Peyer's patch (tissue), 4 donors: ENCODE measurements at regions not wholly inside any gene's neighbourhood (a gene's known extent, or its start where the extent isn't known, plus 50 kb on each side); places are given as distances from the start of the nearest gene placed in this dataset.
"Not testable (repeated sequence)": the region's sequence is repeated elsewhere in the genome, so short reads cannot be mapped to it uniquely, and the experiment has no call there.

ENCODE experiments used
- DNase-seq, 3 donors: peaks; one replicate each; pipeline ENCODE4 v3.0.0-alpha.2; 2017 to 2019
- H3K27ac ChIP-seq, 4 donors: fragments of 200-600 bp; sonication (generic); one replicate each; pipeline ENCODE4 v1.5.1; 2016 to 2019
- H3K27me3 ChIP-seq, 2 donors: fragments of 200-600 bp; sonication (generic); one replicate each; pipeline ENCODE4 v1.5.1; 2019
- H3K36me3 ChIP-seq, 3 donors: fragments of 200-600 bp; sonication (generic); one replicate each; pipeline ENCODE4 v1.5.1; 2016 to 2019
- H3K4me1 ChIP-seq, 4 donors: fragments of 200-600 bp; sonication (generic); one replicate each; pipeline ENCODE4 v1.5.1; 2016 to 2019
- H3K4me3 ChIP-seq, 4 donors: fragments of 200-600 bp; sonication (generic); 1 replicate in 3 of 4; 2 replicates in 1 of 4; pipeline ENCODE4 v1.5.1; 2016 to 2019; ENCODE audit warnings: mild to moderate bottlenecking in 1 of 4
- H3K9me3 ChIP-seq, 4 donors: fragments of 200-600 bp; sonication (generic); one replicate each; pipeline ENCODE4 v1.5.1; 2016 to 2019; ENCODE audit warnings: mild to moderate bottlenecking in 1 of 4
- POLR2A ChIP-seq, 2 donors: fragments of 450-650 bp; IDR thresholded peaks; one replicate each; pipeline ENCODE4 v1.5.1; 2017; ENCODE audit warnings: antibody characterized with exemption in 2 of 2, mild to moderate bottlenecking in 2 of 2, moderate library complexity in 2 of 2
- TF ChIP-seq, protein P1 (sequence below), 6 experiments: fragments of 450-650 bp in 4 of 6; fragments of 200-600 bp in 2 of 6; sonication (generic) in 1 of 6; IDR thresholded peaks; one replicate each; pipeline ENCODE4 v1.5.1; 2017 to 2019; ENCODE audit warnings: antibody characterized with exemption in 6 of 6, mild to moderate bottlenecking in 3 of 6, moderate library complexity in 1 of 6

GRCh38 chr6:16885411-16886160 lies 124.3 kb upstream of the ATXN1 start:
- Histone ChIP-seq H3K4me1 (no peaks in the 10 kb centered on the region), H3K27me3 (no peaks in the 10 kb centered on the region), H3K27ac (no peak overlapping the region), H3K36me3 (no peaks in the 10 kb centered on the region), H3K9me3 (no peaks in the 10 kb centered on the region), H3K4me3 (no peak overlapping the region)
- TF ChIP-seq, protein P1, sequence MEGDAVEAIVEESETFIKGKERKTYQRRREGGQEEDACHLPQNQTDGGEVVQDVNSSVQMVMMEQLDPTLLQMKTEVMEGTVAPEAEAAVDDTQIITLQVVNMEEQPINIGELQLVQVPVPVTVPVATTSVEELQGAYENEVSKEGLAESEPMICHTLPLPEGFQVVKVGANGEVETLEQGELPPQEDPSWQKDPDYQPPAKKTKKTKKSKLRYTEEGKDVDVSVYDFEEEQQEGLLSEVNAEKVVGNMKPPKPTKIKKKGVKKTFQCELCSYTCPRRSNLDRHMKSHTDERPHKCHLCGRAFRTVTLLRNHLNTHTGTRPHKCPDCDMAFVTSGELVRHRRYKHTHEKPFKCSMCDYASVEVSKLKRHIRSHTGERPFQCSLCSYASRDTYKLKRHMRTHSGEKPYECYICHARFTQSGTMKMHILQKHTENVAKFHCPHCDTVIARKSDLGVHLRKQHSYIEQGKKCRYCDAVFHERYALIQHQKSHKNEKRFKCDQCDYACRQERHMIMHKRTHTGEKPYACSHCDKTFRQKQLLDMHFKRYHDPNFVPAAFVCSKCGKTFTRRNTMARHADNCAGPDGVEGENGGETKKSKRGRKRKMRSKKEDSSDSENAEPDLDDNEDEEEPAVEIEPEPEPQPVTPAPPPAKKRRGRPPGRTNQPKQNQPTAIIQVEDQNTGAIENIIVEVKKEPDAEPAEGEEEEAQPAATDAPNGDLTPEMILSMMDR (IDR thresholded peaks at IDR 0.05) = no peak
- no peak for TF ChIP-seq POLR2A (IDR thresholded peaks at IDR 0.05)
- no peak for DNase-seq

- no peaks in the 10 kb centered on the region for H3K9me3 ChIP-seq
- no peak overlapping the region for H3K27ac ChIP-seq
- no peak overlapping the region for H3K4me3 ChIP-seq
- no peaks in the 10 kb centered on the region for H3K36me3 ChIP-seq
- no peaks in the 10 kb centered on the region for H3K27me3 ChIP-seq
- DNase-seq = no peak
- H3K4me1 ChIP-seq = no peaks in the 10 kb centered on the region
- TF ChIP-seq, protein P1 (IDR thresholded peaks at IDR 0.05) = no peak
- no peak for TF ChIP-seq POLR2A (IDR thresholded peaks at IDR 0.05)
Observed at GRCh38 chr6:16884526-16884925, 123.3 kb upstream of the ATXN1 start.

- Histone ChIP-seq H3K9me3 (no peaks in the 10 kb centered on the region), H3K27me3 (no peaks in the 10 kb centered on the region), H3K4me1 (no peaks in the 10 kb centered on the region), H3K36me3 (no peaks in the 10 kb centered on the region), H3K4me3 (no peak overlapping the region), H3K27ac (no peak overlapping the region)
- DNase-seq = no peak
- TF ChIP-seq, protein P1 (IDR thresholded peaks at IDR 0.05) = no peak
- no peak for TF ChIP-seq POLR2A (IDR thresholded peaks at IDR 0.05)
Observed at GRCh38 chr6:16883414-16883813, 122.2 kb upstream of the ATXN1 start.

- H3K27ac ChIP-seq = no peak overlapping the region
- no peak for TF ChIP-seq POLR2A (IDR thresholded peaks at IDR 0.05)
- no peaks in the 10 kb centered on the region for H3K27me3 ChIP-seq
- DNase-seq = no peak
- H3K4me3 ChIP-seq = no peak overlapping the region
- H3K36me3 ChIP-seq = no peaks in the 10 kb centered on the region
- H3K9me3 ChIP-seq = no peaks in the 10 kb centered on the region
- no peaks in the 10 kb centered on the region for H3K4me1 ChIP-seq
Observed at GRCh38 chr6:16882230-16882629, 121.0 kb upstream of the ATXN1 start.

DNA sequence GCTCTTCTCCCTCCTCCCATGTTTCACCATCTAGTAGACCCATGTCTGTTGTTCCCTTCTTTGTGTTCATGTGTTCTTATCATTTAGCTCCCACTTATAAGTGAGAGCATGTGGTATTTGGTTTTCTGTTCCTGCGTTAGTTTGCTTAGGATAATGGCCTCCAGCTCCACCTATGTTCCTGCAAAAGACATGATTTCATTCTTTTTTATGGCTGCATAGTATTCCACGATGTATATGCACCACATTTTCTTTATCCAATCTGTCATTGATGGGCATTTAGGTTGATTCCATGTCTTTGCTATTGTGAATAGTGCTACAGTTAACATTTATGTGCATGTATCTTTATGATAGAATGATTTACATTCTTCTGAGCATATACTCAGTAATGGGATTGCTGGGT lies 115.6 kb upstream of the ATXN1 start:
- H3K36me3 ChIP-seq, H3K27me3 ChIP-seq, H3K4me1 ChIP-seq: not testable (repeated sequence)

GRCh38 chr6:16876201-16876600 lies 114.9 kb upstream of the ATXN1 start:
- Histone ChIP-seq H3K27me3 (no peaks in the 10 kb centered on the region), H3K27ac (no peak overlapping the region), H3K4me1 (no peaks in the 10 kb centered on the region), H3K9me3 (no peaks in the 10 kb centered on the region), H3K36me3 (no peaks in the 10 kb centered on the region), H3K4me3 (no peak overlapping the region)
- no peak for DNase-seq
- TF ChIP-seq POLR2A (IDR thresholded peaks at IDR 0.05) = no peak
- TF ChIP-seq, protein P1 (IDR thresholded peaks at IDR 0.05) = no peak

More for the DNA sequence above, 115.6 kb upstream of the ATXN1 start:
- H3K4me3 ChIP-seq, H3K27ac ChIP-seq, DNase-seq, H3K9me3 ChIP-seq: not testable (repeated sequence)

GRCh38 chr6:16873698-16874097 lies 112.4 kb upstream of the ATXN1 start:
- Histone ChIP-seq H3K4me1 (no peaks in the 10 kb centered on the region), H3K27me3 (no peaks in the 10 kb centered on the region), H3K9me3 (no peaks in the 10 kb centered on the region), H3K36me3 (no peaks in the 10 kb centered on the region), H3K27ac (no peak overlapping the region), H3K4me3 (no peak overlapping the region)
- TF ChIP-seq POLR2A (IDR thresholded peaks at IDR 0.05) = no peak
- TF ChIP-seq, protein P1 (IDR thresholded peaks at IDR 0.05) = no peak
- no peak for DNase-seq
